ENCODE measurements at regions not wholly inside any gene's neighbourhood (a gene's known extent, or its start where the extent isn't known, plus 50 kb on each side); places are given as distances from the start of the nearest gene placed in this dataset.

- WGBS, 4 donors = 77 to 82% (median 79%) methylated on average over 7 of the region's 7 CpGs
- Histone ChIP-seq H3K27me3 (no peaks in the 10 kb centered on the region), H3K4me3 (no peak overlapping the region), H3K27ac (no peak overlapping the region), H3K36me3 (replicated peaks in 1 of 2) (no peaks in the 10 kb centered on the region), H3K4me1 (replicated peaks in 1 of 2) (no peaks in the 10 kb centered on the region), H3K9me3 (replicated peaks in 1 of 3) (no peaks in the 10 kb centered on the region)
- intact Hi-C loops (cut with DNase I) = no loop called here
- no peak for DNase-seq
- no peak for TF ChIP-seq POLR2A (IDR thresholded peaks at IDR 0.05)
- TF ChIP-seq CTCF (IDR thresholded peaks at IDR 0.05) = no peak
These were observed 265.2 kb downstream of the FBXO8 start for GRCh38 chr4:174018236-174018635.

GRCh38 chr4:174016251-174016650 is 267.2 kb downstream of the FBXO8 start:
- H3K36me3 ChIP-seq (replicated peaks in 1 of 2) = no peaks in the 10 kb centered on the region
- H3K27me3 ChIP-seq = no peaks in the 10 kb centered on the region
- WGBS, 4 donors = 34 to 89% (median 77%) methylated on average over 2 of the region's 2 CpGs
- intact Hi-C loops (cut with DNase I) = no loop called here
- H3K4me3 ChIP-seq = no peak overlapping the region
- DNase-seq = no peak
- H3K4me1 ChIP-seq (replicated peaks in 1 of 2) = no peaks in the 10 kb centered on the region
- no peak overlapping the region for H3K27ac ChIP-seq
- H3K9me3 ChIP-seq (replicated peaks in 1 of 3) = no peaks in the 10 kb centered on the region
- TF ChIP-seq CTCF (IDR thresholded peaks at IDR 0.05) (no peak), POLR2A (IDR thresholded peaks at IDR 0.05) (no peak)

- intact Hi-C loops (cut with DNase I) = no loop called here
- H3K27me3 ChIP-seq = no peaks in the 10 kb centered on the region
- TF ChIP-seq POLR2A (IDR thresholded peaks at IDR 0.05) = no peak
- no peak for TF ChIP-seq CTCF (IDR thresholded peaks at IDR 0.05)
These were observed 270.6 kb downstream of the FBXO8 start for GRCh38 chr4:174012886-174013259.

GRCh38 chr4:174012135-174012885 is 271.2 kb downstream of the FBXO8 start:
- TF ChIP-seq POLR2A (IDR thresholded peaks at IDR 0.05) (no peak), CTCF (IDR thresholded peaks at IDR 0.05) (no peak)
- intact Hi-C loops (cut with DNase I) = no loop called here

More at GRCh38 chr4:174012886-174013259, 270.6 kb downstream of the FBXO8 start:
- Histone ChIP-seq H3K4me1 (replicated peaks in 1 of 2) (no peaks in the 10 kb centered on the region), H3K27ac (no peak overlapping the region), H3K4me3 (no peak overlapping the region), H3K36me3 (replicated peaks in 1 of 2) (no peaks in the 10 kb centered on the region), H3K9me3 (replicated peaks in 1 of 3) (no peaks in the 10 kb centered on the region)
- DNase-seq = no peak

More at GRCh38 chr4:174012135-174012885, 271.2 kb downstream of the FBXO8 start:
- H3K9me3 ChIP-seq (replicated peaks in 1 of 3) = no peaks in the 10 kb centered on the region
- H3K27me3 ChIP-seq = no peaks in the 10 kb centered on the region
- no peak overlapping the region for H3K27ac ChIP-seq
- 62 to 76% (median 72%) methylated on average over 4 of the region's 4 CpGs for WGBS, 4 donors
- DNase-seq = no peak
- no peaks in the 10 kb centered on the region for H3K36me3 ChIP-seq (replicated peaks in 1 of 2)
- H3K4me1 ChIP-seq (replicated peaks in 1 of 2) = no peaks in the 10 kb centered on the region
- H3K4me3 ChIP-seq = no peak overlapping the region
